Spleen (tissue), 11 donors: ENCODE measurements at regions not wholly inside any gene's neighbourhood (a gene's known extent, or its start where the extent isn't known, plus 50 kb on each side); places are given as distances from the start of the nearest gene placed in this dataset.

Experiments used
- DNase-seq: peaks from one replicate; pipeline ENCODE4 v3.0.0-alpha.2; 2020
- H3K27ac ChIP-seq, 8 donors: fragments of 200-600 bp; sonication (generic) in 7 of 8; 1 replicate in 4 of 8; 2 replicates in 4 of 8; pipeline versions ENCODE4 v1.5.0 to v1.8.0; 2016 to 2021; ENCODE audit warnings: inconsistent platforms in 4 of 8, mild to moderate bottlenecking in 4 of 8, moderate library complexity in 1 of 8
- H3K27me3 ChIP-seq, 7 donors: fragments of 200-600 bp; sonication (generic) in 6 of 7; replicated peaks in 1 of 7; 1 replicate in 4 of 7; 2 replicates in 3 of 7; pipeline versions ENCODE4 v1.5.0 to v1.8.0; 2016 to 2021; ENCODE audit warnings: inconsistent platforms in 3 of 7, mild to moderate bottlenecking in 1 of 7
- H3K36me3 ChIP-seq, 6 donors: fragments of 200-600 bp; sonication (generic) in 5 of 6; 1 replicate in 4 of 6; 2 replicates in 2 of 6; pipeline versions ENCODE4 v1.5.0 to v1.8.0; 2016 to 2021; ENCODE audit warnings: inconsistent platforms in 2 of 6
- H3K4me1 ChIP-seq, 6 donors: fragments of 200-600 bp; sonication (generic) in 5 of 6; 1 replicate in 3 of 6; 2 replicates in 3 of 6; pipeline versions ENCODE4 v1.5.0 to v1.8.0; 2016 to 2021; ENCODE audit warnings: inconsistent platforms in 3 of 6
- H3K4me3 ChIP-seq, 8 donors: fragments of 200-600 bp; sonication (generic) in 7 of 8; 1 replicate in 4 of 8; 2 replicates in 4 of 8; pipeline versions ENCODE4 v1.5.0 to v1.8.0; 2016 to 2021; ENCODE audit warnings: inconsistent platforms in 4 of 8, mild to moderate bottlenecking in 4 of 8, moderate library complexity in 2 of 8
- H3K9me3 ChIP-seq, 8 donors: fragments of 200-600 bp; sonication (generic) in 7 of 8; 1 replicate in 4 of 8; 2 replicates in 4 of 8; pipeline versions ENCODE4 v1.5.0 to v1.8.0; 2016 to 2021; ENCODE audit warnings: inconsistent platforms in 4 of 8
- CTCF ChIP-seq, 11 experiments: fragments of 200-600 bp in 7 of 11; fragments of 450-650 bp in 4 of 11; sonication (generic) in 4 of 11; IDR thresholded peaks in 8 of 11; conservative IDR thresholded peaks in 3 of 11; 1 replicate in 7 of 11; 2 replicates in 4 of 11; pipeline versions ENCODE4 v1.4.0 to v1.8.0; 2016 to 2021; ENCODE audit warnings: antibody characterized with exemption in 11 of 11, inconsistent platforms in 4 of 11, mild to moderate bottlenecking in 1 of 11
- POLR2A ChIP-seq, 3 donors: fragments of 450-650 bp; IDR thresholded peaks; one replicate each; pipeline ENCODE4 v1.5.1; 2017; ENCODE audit warnings: antibody characterized with exemption in 3 of 3, mild to moderate bottlenecking in 1 of 3
- POLR2AphosphoS5 ChIP-seq, 3 donors: sonication (generic); formaldehyde crosslinking; IDR thresholded peaks; one replicate each; pipeline ENCODE4 v1.5.1; 2017; ENCODE audit warnings: antibody characterized with exemption in 3 of 3
- WGBS, 5 donors: extraction: QIAGEN DNeasy Blood & Tissue Kit in 3 of 5; methylation state at CpG; one replicate each; pipeline versions ENCODE4 v1.1.5 to v1.1.7; 2013 to 2018; 5-methylcytosine and 5-hydroxymethylcytosine counted together
- intact Hi-C: fragments of 100-400 bp; cut with DNase I; formaldehyde crosslinking; loops from one replicate; pipeline ENCODE4 v1.15.0; 2023; ENCODE audit warnings: low total_unique reads
- donor health status: healthy with polysubstance abuse.
- donor health status: DM: no; HTN: no; CAD: no; lungs with moderate emphysema.
- donor health status: DM: no; HTN: no; CAD: no.
- donor health status: Bipolar disorder and iron deficiency.
- donor health status: healthy.
- donor health status: DM: no; HTN: no; CAD: no.
- donor health status: DM: yes; HTN: yes; CAD: no.

GRCh38 chr11:115895594-115895993 lies 391.4 kb upstream of the CADM1 start:
- Histone ChIP-seq H3K27me3 (no peaks in the 10 kb centered on the region), H3K4me3 (no peak overlapping the region), H3K9me3 (no peaks in the 10 kb centered on the region), H3K27ac (no peak overlapping the region), H3K4me1 (no peaks in the 10 kb centered on the region), H3K36me3 (no peaks in the 10 kb centered on the region)
- 90 to 100% (median 94%) methylated on average over 1 of the region's 1 CpG for WGBS, 5 donors
- DNase-seq, result no peak
- TF ChIP-seq POLR2AphosphoS5 (IDR thresholded peaks at IDR 0.05) (no peak), POLR2A (IDR thresholded peaks at IDR 0.05) (no peak), CTCF (IDR thresholded peaks at IDR 0.05 in 8 of 11, conservative IDR thresholded peaks at IDR 0.05 in 3 of 11) (no peak)
- intact Hi-C loops, result no loop called here

- H3K9me3 ChIP-seq, result no peaks in the 10 kb centered on the region
- H3K27ac ChIP-seq, result no peak overlapping the region
- TF ChIP-seq POLR2AphosphoS5 (IDR thresholded peaks at IDR 0.05), result no peak
- TF ChIP-seq POLR2A (IDR thresholded peaks at IDR 0.05), result no peak
- no peak for TF ChIP-seq CTCF (IDR thresholded peaks at IDR 0.05 in 8 of 11, conservative IDR thresholded peaks at IDR 0.05 in 3 of 11)
- no peaks in the 10 kb centered on the region for H3K27me3 ChIP-seq
- no peaks in the 10 kb centered on the region for H3K36me3 ChIP-seq
- intact Hi-C loops, result no loop called here
- no peak for DNase-seq
- no peaks in the 10 kb centered on the region for H3K4me1 ChIP-seq
- no peak overlapping the region for H3K4me3 ChIP-seq
- WGBS, 5 donors, result 56 to 66% (median 65%) methylated on average over 5 of the region's 5 CpGs
These were observed 390.0 kb upstream of the CADM1 start for GRCh38 chr11:115894176-115894575.

- Histone ChIP-seq H3K4me1 (no peaks in the 10 kb centered on the region), H3K4me3 (no peak overlapping the region), H3K36me3 (no peaks in the 10 kb centered on the region), H3K27me3 (no peaks in the 10 kb centered on the region), H3K27ac (no peak overlapping the region), H3K9me3 (no peaks in the 10 kb centered on the region)
- no peak for DNase-seq
- 86 to 93% (median 87%) methylated on average over 5 of the region's 5 CpGs for WGBS, 5 donors
- intact Hi-C loops, result no loop called here
- TF ChIP-seq POLR2AphosphoS5 (IDR thresholded peaks at IDR 0.05), result no peak
- TF ChIP-seq POLR2A (IDR thresholded peaks at IDR 0.05), result no peak
- TF ChIP-seq CTCF (IDR thresholded peaks at IDR 0.05 in 8 of 11, conservative IDR thresholded peaks at IDR 0.05 in 3 of 11), result no peak
These were observed 389.4 kb upstream of the CADM1 start for GRCh38 chr11:115893461-115894099.

- no peak for DNase-seq
- H3K4me1 ChIP-seq, result no peaks in the 10 kb centered on the region
- no peak overlapping the region for H3K27ac ChIP-seq
- H3K4me3 ChIP-seq, result no peak overlapping the region
- no peaks in the 10 kb centered on the region for H3K9me3 ChIP-seq
- H3K36me3 ChIP-seq, result no peaks in the 10 kb centered on the region
- WGBS, 5 donors, result 72 to 88% (median 77%) methylated on average over 2 of the region's 2 CpGs
- no peaks in the 10 kb centered on the region for H3K27me3 ChIP-seq
- no peak for TF ChIP-seq POLR2A (IDR thresholded peaks at IDR 0.05)
- TF ChIP-seq POLR2AphosphoS5 (IDR thresholded peaks at IDR 0.05), result no peak
- no peak for TF ChIP-seq CTCF (IDR thresholded peaks at IDR 0.05 in 8 of 11, conservative IDR thresholded peaks at IDR 0.05 in 3 of 11)
- intact Hi-C loops, result no loop called here
These were observed 387.8 kb upstream of the CADM1 start for GRCh38 chr11:115892016-115892415.
